NCI-H345 treated with DMSO at 0.1 percent for 48 hours (cell line): ENCODE measurements at regions not wholly inside any gene's neighbourhood (a gene's known extent, or its start where the extent isn't known, plus 50 kb on each side); places are given as distances from the start of the nearest gene placed in this dataset.

Source experiments
- DNase-seq: peaks from one replicate; lab custom pipeline; 2025; ENCODE audit not compliant: unreplicated experiment; lab: John Stamatoyannopoulos, UW

DNA sequence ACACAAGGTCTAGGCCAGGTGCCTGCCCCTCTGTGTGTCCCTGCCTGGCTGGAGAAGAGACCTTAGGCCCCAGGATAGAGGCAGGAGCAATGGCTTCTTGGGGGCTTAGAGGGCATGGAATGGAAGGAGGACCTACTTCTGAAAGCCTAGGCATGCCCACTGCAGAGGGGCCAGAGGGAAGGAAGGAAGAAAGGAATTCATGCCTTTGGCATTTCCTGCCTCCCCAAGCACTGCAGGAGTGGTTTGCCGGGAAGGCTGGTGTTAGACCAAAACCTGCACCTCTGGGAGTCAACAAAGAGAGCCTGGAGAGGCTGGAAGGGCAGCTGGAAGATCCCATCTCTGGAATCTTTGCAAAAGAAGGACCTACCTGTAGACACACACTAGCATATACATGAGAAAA lies 50.7 kb upstream of the KCNE2 start:
- DNase-seq: no peak
